ENCODE measurements at regions not wholly inside any gene's neighbourhood (a gene's known extent, or its start where the extent isn't known, plus 50 kb on each side); places are given as distances from the start of the nearest gene placed in this dataset.
"Not testable (repeated sequence)": the region's sequence is repeated elsewhere in the genome, so short reads cannot be mapped to it uniquely, and the experiment has no call there.

GRCh38 chrX:65903750-65904149, 136.1 kb downstream of the VSIG4 start:
- ATAC-seq (no peak), DNase-seq (no peak)
- Mint-ChIP-seq H3K4me3 (no peak overlapping the region), H3K27me3 (no peaks in the 10 kb centered on the region), H3K27ac (no peak overlapping the region), H3K4me1 (peaks cover 9% of the 10 kb centered on the region), H3K9me3 (no peaks in the 10 kb centered on the region)

- no peaks in the 10 kb centered on the region for H3K27me3 Mint-ChIP-seq
- DNase-seq: no peak
- H3K27ac Mint-ChIP-seq: no peak overlapping the region
- no peaks in the 10 kb centered on the region for H3K9me3 Mint-ChIP-seq
- ATAC-seq: no peak
- H3K4me3 Mint-ChIP-seq: no peak overlapping the region
- peaks cover 9% of the 10 kb centered on the region for H3K4me1 Mint-ChIP-seq
Observed at GRCh38 chrX:65902011-65902410, 137.9 kb downstream of the VSIG4 start.

GRCh38 chrX:65900850-65901844, 138.7 kb downstream of the VSIG4 start:
- no peaks in the 10 kb centered on the region for H3K9me3 Mint-ChIP-seq
- H3K27me3 Mint-ChIP-seq: no peaks in the 10 kb centered on the region
- peaks cover 9% of the 10 kb centered on the region for H3K4me1 Mint-ChIP-seq
- H3K4me3 Mint-ChIP-seq: no peak overlapping the region
- DNase-seq (no peak), ATAC-seq (no peak)
- no peak overlapping the region for H3K27ac Mint-ChIP-seq

GRCh38 chrX:65894133-65894532, 145.7 kb downstream of the VSIG4 start:
- Mint-ChIP-seq H3K9me3 (peaks cover 0 to 14% of the 10 kb centered on the region in 2 donors), H3K27ac (peak overlapping the region in 1 of 2 donors; percentile 63)

GRCh38 chrX:65891817-65892216, 148.1 kb downstream of the VSIG4 start:
- Mint-ChIP-seq H3K4me3 (peak overlapping the region in 1 of 2 donors; percentile 55), H3K27ac (peak overlapping the region in 1 of 2 donors; percentile 84)

More at GRCh38 chrX:65894133-65894532, 145.7 kb downstream of the VSIG4 start:
- H3K4me1 Mint-ChIP-seq: peaks cover 33% of the 10 kb centered on the region
- DNase-seq (peak in 1 of 2 donors; percentile 19), ATAC-seq (peak; percentile 54)
- H3K27me3 Mint-ChIP-seq: no peaks in the 10 kb centered on the region
- H3K4me3 Mint-ChIP-seq: no peak overlapping the region

GRCh38 chrX:65888150-65888549, 151.7 kb downstream of the VSIG4 start:
- H3K27ac Mint-ChIP-seq, ATAC-seq, DNase-seq, H3K9me3 Mint-ChIP-seq, H3K4me3 Mint-ChIP-seq, H3K27me3 Mint-ChIP-seq: not testable (repeated sequence)
- peaks cover 29% of the 10 kb centered on the region for H3K4me1 Mint-ChIP-seq

More at GRCh38 chrX:65891817-65892216, 148.1 kb downstream of the VSIG4 start:
- H3K27me3 Mint-ChIP-seq, DNase-seq, ATAC-seq: not testable (repeated sequence)
- peaks cover 33% of the 10 kb centered on the region for H3K4me1 Mint-ChIP-seq
- H3K9me3 Mint-ChIP-seq: peaks cover 0 to 14% of the 10 kb centered on the region in 2 donors

GRCh38 chrX:65883556-65883955, 156.3 kb downstream of the VSIG4 start:
- no peak for ATAC-seq
- Mint-ChIP-seq H3K4me3 (no peak overlapping the region), H3K27me3 (no peaks in the 10 kb centered on the region), H3K4me1 (peaks cover 41% of the 10 kb centered on the region), H3K9me3 (peaks cover 0 to 4% of the 10 kb centered on the region in 2 donors), H3K27ac (no peak overlapping the region)
- no peak for DNase-seq

- no peak for ATAC-seq
- DNase-seq: no peak
- H3K9me3 Mint-ChIP-seq: peaks cover 0 to 4% of the 10 kb centered on the region in 2 donors
- H3K27me3 Mint-ChIP-seq: no peaks in the 10 kb centered on the region
- no peak overlapping the region for H3K4me3 Mint-ChIP-seq
- peaks cover 50% of the 10 kb centered on the region for H3K4me1 Mint-ChIP-seq
- H3K27ac Mint-ChIP-seq: peak overlapping the region; percentile 61 to 72
Observed at GRCh38 chrX:65879977-65880799, 159.7 kb downstream of the VSIG4 start.

GRCh38 chrX:65878456-65878855, 161.4 kb downstream of the VSIG4 start:
- Mint-ChIP-seq H3K9me3 (peaks cover 0 to 4% of the 10 kb centered on the region in 2 donors), H3K27me3 (no peaks in the 10 kb centered on the region), H3K4me1 (peaks cover 48% of the 10 kb centered on the region), H3K27ac (peak overlapping the region in 1 of 2 donors; percentile 2), H3K4me3 (peak overlapping the region in 1 of 2 donors; percentile 34)
- ATAC-seq (no peak), DNase-seq (no peak)

- peak overlapping the region; percentile 6 to 85 for H3K27ac Mint-ChIP-seq
- peak overlapping the region in 1 of 2 donors; percentile 44 for H3K4me3 Mint-ChIP-seq
- H3K9me3 Mint-ChIP-seq: peaks cover 0 to 4% of the 10 kb centered on the region in 2 donors
- H3K27me3 Mint-ChIP-seq: no peaks in the 10 kb centered on the region
- DNase-seq (no peak), ATAC-seq (peak; percentile 75)
- peaks cover 48% of the 10 kb centered on the region for H3K4me1 Mint-ChIP-seq
Observed at GRCh38 chrX:65877953-65878352, 161.9 kb downstream of the VSIG4 start.

GRCh38 chrX:65875614-65876013, 164.3 kb downstream of the VSIG4 start:
- H3K27me3 Mint-ChIP-seq, H3K9me3 Mint-ChIP-seq, DNase-seq, H3K4me3 Mint-ChIP-seq, ATAC-seq, H3K27ac Mint-ChIP-seq: not testable (repeated sequence)
- H3K4me1 Mint-ChIP-seq: peaks cover 49% of the 10 kb centered on the region

- H3K4me3 Mint-ChIP-seq: no peak overlapping the region
- no peak for ATAC-seq
- DNase-seq: no peak
- no peaks in the 10 kb centered on the region for H3K27me3 Mint-ChIP-seq
- H3K27ac Mint-ChIP-seq: no peak overlapping the region
- H3K4me1 Mint-ChIP-seq: peaks cover 41% of the 10 kb centered on the region
- no peaks in the 10 kb centered on the region for H3K9me3 Mint-ChIP-seq
Observed at GRCh38 chrX:65874765-65875164, 165.1 kb downstream of the VSIG4 start.

- Mint-ChIP-seq H3K27me3 (no peaks in the 10 kb centered on the region), H3K4me1 (peaks cover 35% of the 10 kb centered on the region), H3K9me3 (no peaks in the 10 kb centered on the region), H3K27ac (peak overlapping the region in 1 of 2 donors; percentile 67), H3K4me3 (no peak overlapping the region)
- DNase-seq: no peak
- ATAC-seq: no peak
Observed at GRCh38 chrX:65874110-65874509, 165.8 kb downstream of the VSIG4 start.

GRCh38 chrX:65873385-65873784, 166.5 kb downstream of the VSIG4 start:
- H3K4me1 Mint-ChIP-seq: peaks cover 30% of the 10 kb centered on the region
- no peak overlapping the region for H3K4me3 Mint-ChIP-seq
- no peaks in the 10 kb centered on the region for H3K9me3 Mint-ChIP-seq
- no peak overlapping the region for H3K27ac Mint-ChIP-seq
- DNase-seq (no peak), ATAC-seq (no peak)
- H3K27me3 Mint-ChIP-seq: no peaks in the 10 kb centered on the region

- no peaks in the 10 kb centered on the region for H3K27me3 Mint-ChIP-seq
- peak in 1 of 2 donors; percentile 10 for DNase-seq
- no peak overlapping the region for H3K4me3 Mint-ChIP-seq
- peak; percentile 23 for ATAC-seq
- H3K27ac Mint-ChIP-seq: no peak overlapping the region
- H3K9me3 Mint-ChIP-seq: no peaks in the 10 kb centered on the region
- H3K4me1 Mint-ChIP-seq: peaks cover 23% of the 10 kb centered on the region
Observed at GRCh38 chrX:65871671-65872311, 168.1 kb downstream of the VSIG4 start.

Data from stimulated activated naive CD8-positive, alpha-beta T cell treated with anti-CD3 and anti-CD28 coated beads, Interleukin-15, amount 100 ng/mL, for 72 hours (primary cell).